DND-41 (cell line): ENCODE measurements at regions not wholly inside any gene's neighbourhood (a gene's known extent, or its start where the extent isn't known, plus 50 kb on each side); places are given as distances from the start of the nearest gene placed in this dataset.

ENCODE experiments used
- EZH2 ChIP-seq: IDR thresholded peaks from 3 replicates; pipeline ENCODE4 v1.6.1; 2012; ENCODE audit warnings: borderline replicate concordance, low read depth, mild to moderate bottlenecking, moderate library complexity, low read length, inconsistent platforms; ENCODE audit not compliant: severe bottlenecking
- TF ChIP-seq, protein P1 (sequence below): IDR thresholded peaks from 2 replicates; pipeline ENCODE4 v1.5.1; 2012; ENCODE audit warnings: borderline replicate concordance, low read length, moderate library complexity, mild to moderate bottlenecking; ENCODE audit not compliant: poor library complexity, severe bottlenecking; ENCODE audit errors: extremely low read depth

DNA sequence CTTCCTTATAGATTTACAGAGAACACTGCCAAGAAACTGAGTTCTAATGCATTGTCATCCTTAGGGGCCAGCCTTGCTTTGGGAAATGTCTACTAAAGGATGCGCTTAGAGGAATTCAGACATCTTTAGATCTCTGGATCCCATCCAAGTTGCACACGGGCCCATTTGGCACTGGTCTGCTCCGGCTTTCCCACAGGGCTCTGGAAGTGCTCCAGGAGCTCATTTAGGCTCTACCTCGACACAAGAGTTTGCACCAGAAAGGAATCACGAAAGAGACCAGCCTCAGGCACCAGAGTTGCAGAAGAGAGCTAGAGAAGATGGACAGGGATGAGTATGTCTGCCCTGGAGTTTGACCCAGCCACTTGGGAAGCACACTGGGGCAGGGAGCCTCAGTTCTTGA lies 150.1 kb upstream of the TMEM72 start:
- no peak for TF ChIP-seq EZH2
- TF ChIP-seq, protein P1, sequence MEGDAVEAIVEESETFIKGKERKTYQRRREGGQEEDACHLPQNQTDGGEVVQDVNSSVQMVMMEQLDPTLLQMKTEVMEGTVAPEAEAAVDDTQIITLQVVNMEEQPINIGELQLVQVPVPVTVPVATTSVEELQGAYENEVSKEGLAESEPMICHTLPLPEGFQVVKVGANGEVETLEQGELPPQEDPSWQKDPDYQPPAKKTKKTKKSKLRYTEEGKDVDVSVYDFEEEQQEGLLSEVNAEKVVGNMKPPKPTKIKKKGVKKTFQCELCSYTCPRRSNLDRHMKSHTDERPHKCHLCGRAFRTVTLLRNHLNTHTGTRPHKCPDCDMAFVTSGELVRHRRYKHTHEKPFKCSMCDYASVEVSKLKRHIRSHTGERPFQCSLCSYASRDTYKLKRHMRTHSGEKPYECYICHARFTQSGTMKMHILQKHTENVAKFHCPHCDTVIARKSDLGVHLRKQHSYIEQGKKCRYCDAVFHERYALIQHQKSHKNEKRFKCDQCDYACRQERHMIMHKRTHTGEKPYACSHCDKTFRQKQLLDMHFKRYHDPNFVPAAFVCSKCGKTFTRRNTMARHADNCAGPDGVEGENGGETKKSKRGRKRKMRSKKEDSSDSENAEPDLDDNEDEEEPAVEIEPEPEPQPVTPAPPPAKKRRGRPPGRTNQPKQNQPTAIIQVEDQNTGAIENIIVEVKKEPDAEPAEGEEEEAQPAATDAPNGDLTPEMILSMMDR: no peak
